ENCODE measurements at regions not wholly inside any gene's neighbourhood (a gene's known extent, or its start where the extent isn't known, plus 50 kb on each side); places are given as distances from the start of the nearest gene placed in this dataset.

DNA sequence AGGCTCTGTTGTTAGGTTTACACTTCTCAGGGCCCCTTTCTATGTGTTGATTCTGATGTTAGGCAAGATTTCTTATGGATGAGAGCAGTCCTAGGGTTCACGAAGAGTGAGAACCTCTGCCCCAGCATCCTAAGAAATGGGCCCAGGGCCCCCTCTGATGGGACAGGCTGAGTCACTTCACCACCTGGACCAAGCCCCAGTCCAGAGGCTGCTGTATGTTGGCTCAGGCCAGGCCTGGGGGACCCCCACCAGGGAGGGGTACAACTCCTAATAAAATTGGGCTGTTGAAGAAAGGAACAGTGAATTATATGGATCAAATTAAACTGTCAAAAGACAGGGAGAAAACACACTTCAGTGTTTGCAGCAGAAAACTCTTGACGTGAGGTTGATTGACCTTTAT, 365.9 kb upstream of the HS6ST1 start:
- no peaks in the 10 kb centered on the region for H4K20me1 ChIP-seq (ENCODE audit: insufficient read depth, low read depth, low read length)
- no peak for DNase-seq
- H3K9me2 ChIP-seq (replicated peaks; ENCODE audit: insufficient read depth, low read length): no peaks in the 10 kb centered on the region
- H3K9ac ChIP-seq (ENCODE audit: low read length): no peak overlapping the region
- no peaks in the 10 kb centered on the region for H3K27me3 ChIP-seq (ENCODE audit: low read length)
- H3K36me3 ChIP-seq (ENCODE audit: insufficient read depth, low read length): no peaks in the 10 kb centered on the region
- no peaks in the 10 kb centered on the region for H3K79me2 ChIP-seq (ENCODE audit: low read length)
- peaks cover 5% of the 10 kb centered on the region for H3K4me1 ChIP-seq (ENCODE audit: low read length)
- no peak overlapping the region for H3K4me2 ChIP-seq (ENCODE audit: low read depth, low read length, poor library complexity, severe bottlenecking)
- no peak overlapping the region for H3K4me3 ChIP-seq (ENCODE audit: low read length)
- H3K27ac ChIP-seq (ENCODE audit: low read length): no peak overlapping the region
- H2AFZ ChIP-seq (ENCODE audit: low read length): no peak overlapping the region
- no peaks in the 10 kb centered on the region for H3K9me3 ChIP-seq (ENCODE audit: low read length)

DNA sequence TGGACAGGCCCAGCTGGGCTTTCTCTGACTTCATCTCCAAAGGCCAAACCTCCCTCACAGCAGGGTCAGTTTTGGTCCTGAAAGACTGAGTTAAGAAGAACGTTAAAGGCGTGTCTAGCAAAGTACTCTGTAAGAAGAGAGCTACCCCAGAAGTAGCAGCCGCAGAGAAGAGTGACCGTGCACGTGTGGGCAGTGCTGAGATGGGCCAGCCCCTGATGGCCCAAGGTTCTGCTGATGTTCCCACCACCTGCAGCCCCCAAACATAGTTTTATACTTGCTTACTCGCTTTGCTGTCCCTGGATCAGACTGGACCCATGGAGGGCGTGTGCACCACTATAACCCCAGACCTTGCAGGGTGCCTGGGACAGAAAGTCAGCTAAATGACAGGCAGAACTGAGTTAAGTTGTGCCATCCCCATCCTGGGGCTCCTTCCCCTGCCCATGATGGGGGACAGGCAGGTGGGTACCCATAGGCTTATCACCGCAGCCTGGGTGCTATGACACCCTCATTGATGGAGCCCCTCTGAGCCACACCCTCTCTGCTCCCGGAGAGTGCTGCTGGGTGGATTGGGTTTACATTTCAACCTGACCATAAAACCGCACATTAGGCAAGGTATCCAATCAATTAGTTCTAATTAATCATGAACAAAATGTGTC, 367.3 kb upstream of the HS6ST1 start:
- no peak overlapping the region for H3K27ac ChIP-seq (ENCODE audit: low read length)
- no peak overlapping the region for H2AFZ ChIP-seq (ENCODE audit: low read length)
- peaks cover 5% of the 10 kb centered on the region for H3K4me1 ChIP-seq (ENCODE audit: low read length)
- no peak overlapping the region for H3K4me3 ChIP-seq (ENCODE audit: low read length)
- H3K36me3 ChIP-seq (ENCODE audit: insufficient read depth, low read length): no peaks in the 10 kb centered on the region
- no peak overlapping the region for H3K9ac ChIP-seq (ENCODE audit: low read length)
- H3K4me2 ChIP-seq (ENCODE audit: low read depth, low read length, poor library complexity, severe bottlenecking): no peak overlapping the region
- H3K79me2 ChIP-seq (ENCODE audit: low read length): no peaks in the 10 kb centered on the region
- H4K20me1 ChIP-seq (ENCODE audit: insufficient read depth, low read depth, low read length): no peaks in the 10 kb centered on the region
- no peaks in the 10 kb centered on the region for H3K27me3 ChIP-seq (ENCODE audit: low read length)
- DNase-seq: no peak
- no peaks in the 10 kb centered on the region for H3K9me3 ChIP-seq (ENCODE audit: low read length)
- no peaks in the 10 kb centered on the region for H3K9me2 ChIP-seq (replicated peaks; ENCODE audit: insufficient read depth, low read length)

DNA sequence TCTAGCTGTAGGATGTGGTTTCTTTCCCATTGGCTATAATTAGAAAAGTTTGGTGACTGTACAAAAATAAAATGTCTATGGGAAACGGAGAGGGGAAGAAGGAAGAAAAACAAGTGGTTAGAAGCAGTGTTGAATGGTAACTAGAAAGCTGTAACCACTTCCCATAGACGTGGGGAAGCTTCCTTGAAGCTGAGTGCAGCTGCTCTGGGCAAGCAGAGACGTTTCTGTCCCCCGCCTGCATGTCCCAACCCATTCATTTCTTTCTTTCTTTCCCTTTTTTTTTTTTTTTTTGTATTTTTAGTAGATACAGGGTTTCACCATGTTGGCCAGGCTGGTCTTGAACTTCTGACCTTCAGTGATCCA, 367.8 kb upstream of the HS6ST1 start:
- Histone ChIP-seq H3K9me2 (replicated peaks; ENCODE audit: insufficient read depth, low read length) (no peaks in the 10 kb centered on the region), H3K9ac (ENCODE audit: low read length) (no peak overlapping the region), H3K36me3 (ENCODE audit: insufficient read depth, low read length) (no peaks in the 10 kb centered on the region), H3K79me2 (ENCODE audit: low read length) (no peaks in the 10 kb centered on the region), H2AFZ (ENCODE audit: low read length) (no peak overlapping the region), H3K9me3 (ENCODE audit: low read length) (no peaks in the 10 kb centered on the region), H3K4me1 (ENCODE audit: low read length) (peaks cover 5% of the 10 kb centered on the region), H3K27ac (ENCODE audit: low read length) (no peak overlapping the region), H3K27me3 (ENCODE audit: low read length) (no peaks in the 10 kb centered on the region), H3K4me3 (ENCODE audit: low read length) (no peak overlapping the region), H3K4me2 (ENCODE audit: low read depth, low read length, poor library complexity, severe bottlenecking) (no peak overlapping the region), H4K20me1 (ENCODE audit: insufficient read depth, low read depth, low read length) (no peaks in the 10 kb centered on the region)
- no peak for DNase-seq

DNA sequence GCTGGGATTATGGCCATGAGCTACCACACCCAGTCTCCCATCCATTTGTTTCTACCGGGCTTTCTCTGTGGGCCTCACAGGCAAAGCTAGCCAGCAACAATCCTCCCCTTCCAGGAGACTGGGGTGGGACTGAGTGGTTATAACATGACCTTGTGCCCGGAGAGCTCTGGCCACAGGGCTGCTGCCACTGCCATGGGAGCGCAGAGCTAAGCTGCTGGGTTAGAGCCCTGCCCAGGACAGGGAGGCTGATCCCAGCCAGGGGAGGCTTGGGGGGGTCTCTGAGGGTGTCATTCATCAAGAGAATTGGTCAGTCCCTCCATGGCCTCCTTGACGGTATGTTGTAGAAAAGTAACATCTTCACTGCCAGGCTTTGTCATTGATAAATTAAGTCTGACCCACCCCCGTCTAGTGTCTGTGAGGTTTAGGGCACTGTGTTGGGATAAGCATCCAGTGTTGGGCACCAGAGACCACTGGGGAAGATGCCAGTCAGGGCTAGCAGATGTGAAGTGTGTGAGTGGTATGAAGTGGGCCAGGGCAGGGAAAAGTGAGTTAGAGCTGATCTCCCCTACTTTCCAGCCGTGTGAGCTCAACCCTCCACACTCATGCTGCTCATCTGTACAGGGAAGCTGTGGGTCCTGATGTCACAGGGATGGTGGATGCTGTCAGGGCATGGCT, 368.4 kb upstream of the HS6ST1 start:
- Histone ChIP-seq H2AFZ (ENCODE audit: low read length) (no peak overlapping the region), H3K9ac (ENCODE audit: low read length) (no peak overlapping the region), H3K4me3 (ENCODE audit: low read length) (no peak overlapping the region), H3K9me3 (ENCODE audit: low read length) (no peaks in the 10 kb centered on the region), H4K20me1 (ENCODE audit: insufficient read depth, low read depth, low read length) (no peaks in the 10 kb centered on the region), H3K4me1 (ENCODE audit: low read length) (peaks cover 5% of the 10 kb centered on the region), H3K27me3 (ENCODE audit: low read length) (no peaks in the 10 kb centered on the region), H3K79me2 (ENCODE audit: low read length) (no peaks in the 10 kb centered on the region), H3K4me2 (ENCODE audit: low read depth, low read length, poor library complexity, severe bottlenecking) (no peak overlapping the region), H3K36me3 (ENCODE audit: insufficient read depth, low read length) (no peaks in the 10 kb centered on the region), H3K9me2 (replicated peaks; ENCODE audit: insufficient read depth, low read length) (no peaks in the 10 kb centered on the region), H3K27ac (ENCODE audit: low read length) (no peak overlapping the region)
- no peak for DNase-seq

DNA sequence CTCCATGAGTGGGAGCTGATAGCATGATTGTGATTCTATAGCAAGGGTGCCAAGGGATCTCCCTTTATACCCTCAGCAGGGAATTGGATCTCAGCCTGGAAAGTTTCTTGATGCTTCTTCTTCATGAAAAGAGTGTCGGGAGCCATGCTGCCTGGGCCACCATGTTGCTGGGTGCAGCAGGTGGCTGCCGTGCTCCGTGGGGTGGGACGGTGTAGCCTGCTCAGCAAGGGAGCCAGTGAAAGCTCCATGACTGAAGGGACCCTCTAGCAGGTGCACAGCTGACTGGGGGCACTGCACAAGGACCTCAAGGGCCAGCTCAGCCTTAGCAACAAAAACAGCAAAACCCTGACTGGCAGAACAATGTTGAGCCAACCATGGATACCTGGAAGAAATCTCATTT, 368.9 kb upstream of the HS6ST1 start:
- no peaks in the 10 kb centered on the region for H3K9me2 ChIP-seq (replicated peaks; ENCODE audit: insufficient read depth, low read length)
- H3K79me2 ChIP-seq (ENCODE audit: low read length): no peaks in the 10 kb centered on the region

DNA sequence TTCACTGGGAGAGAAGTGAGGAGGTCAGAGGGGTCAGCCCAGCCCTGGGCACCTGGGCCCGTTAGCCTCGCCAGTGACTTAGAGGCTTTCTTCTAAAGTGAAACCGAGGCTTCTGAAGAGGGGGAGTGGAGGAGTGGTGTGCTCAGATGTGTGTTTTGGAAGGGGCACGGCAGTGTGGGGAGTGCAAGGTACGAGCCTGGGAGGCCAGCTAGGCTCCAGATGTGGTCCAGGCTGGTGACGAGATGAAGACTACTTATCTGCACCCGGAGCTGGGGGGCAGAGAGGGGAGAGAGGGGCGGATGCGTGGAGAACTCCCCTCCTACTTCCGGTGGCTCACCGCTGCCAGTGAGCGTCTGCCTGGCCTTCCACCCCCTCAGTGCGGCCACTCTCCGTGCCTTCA, 371.3 kb upstream of the HS6ST1 start:
- Histone ChIP-seq H3K9me3 (ENCODE audit: low read length) (no peaks in the 10 kb centered on the region), H3K27ac (ENCODE audit: low read length) (no peak overlapping the region), H3K9me2 (replicated peaks; ENCODE audit: insufficient read depth, low read length) (no peaks in the 10 kb centered on the region), H3K79me2 (ENCODE audit: low read length) (no peaks in the 10 kb centered on the region), H3K27me3 (ENCODE audit: low read length) (no peaks in the 10 kb centered on the region), H2AFZ (ENCODE audit: low read length) (no peak overlapping the region; the same call in 1 of the 2 replicates), H3K9ac (ENCODE audit: low read length) (no peak overlapping the region), H3K36me3 (ENCODE audit: insufficient read depth, low read length) (no peaks in the 10 kb centered on the region), H4K20me1 (ENCODE audit: insufficient read depth, low read depth, low read length) (no peaks in the 10 kb centered on the region), H3K4me2 (ENCODE audit: low read depth, low read length, poor library complexity, severe bottlenecking) (no peak overlapping the region), H3K4me1 (ENCODE audit: low read length) (no peaks in the 10 kb centered on the region), H3K4me3 (ENCODE audit: low read length) (no peak overlapping the region)
- no peak for DNase-seq

More for the DNA sequence above, 368.9 kb upstream of the HS6ST1 start:
- no peak overlapping the region for H3K4me3 ChIP-seq (ENCODE audit: low read length)
- no peaks in the 10 kb centered on the region for H3K27me3 ChIP-seq (ENCODE audit: low read length)
- no peaks in the 10 kb centered on the region for H3K36me3 ChIP-seq (ENCODE audit: insufficient read depth, low read length)
- H3K4me2 ChIP-seq (ENCODE audit: low read depth, low read length, poor library complexity, severe bottlenecking): no peak overlapping the region
- no peak overlapping the region for H2AFZ ChIP-seq (ENCODE audit: low read length)
- H3K27ac ChIP-seq (ENCODE audit: low read length): no peak overlapping the region
- peaks cover 5% of the 10 kb centered on the region for H3K4me1 ChIP-seq (ENCODE audit: low read length)
- no peaks in the 10 kb centered on the region for H3K9me3 ChIP-seq (ENCODE audit: low read length)
- DNase-seq: no peak
- H3K9ac ChIP-seq (ENCODE audit: low read length): no peak overlapping the region
- H4K20me1 ChIP-seq (ENCODE audit: insufficient read depth, low read depth, low read length): no peaks in the 10 kb centered on the region

DNA sequence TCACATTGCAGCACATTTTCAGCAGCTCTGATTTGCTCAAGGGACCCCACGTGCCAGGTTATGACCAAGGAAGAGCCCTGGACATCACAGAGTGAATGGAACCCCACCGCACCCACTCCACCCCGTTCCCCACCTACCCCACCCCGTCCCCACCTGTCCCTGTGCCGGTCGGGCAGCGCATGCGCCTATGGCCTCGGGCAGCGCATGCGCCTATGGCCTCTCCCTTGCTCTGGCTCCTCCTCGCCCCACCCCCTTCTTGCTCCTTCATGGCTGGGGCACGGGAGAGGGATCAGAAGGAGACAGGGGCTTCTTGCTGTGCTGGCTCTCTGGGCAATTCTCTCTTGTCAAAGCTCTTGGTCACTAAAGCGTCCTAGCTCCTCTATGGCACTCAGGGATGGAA, 371.8 kb upstream of the HS6ST1 start:
- H3K27me3 ChIP-seq (ENCODE audit: low read length): no peaks in the 10 kb centered on the region
- H3K27ac ChIP-seq (ENCODE audit: low read length): no peak overlapping the region
- no peak overlapping the region for H3K9ac ChIP-seq (ENCODE audit: low read length)
- DNase-seq: no peak
- no peaks in the 10 kb centered on the region for H3K4me1 ChIP-seq (ENCODE audit: low read length)
- H3K4me3 ChIP-seq (ENCODE audit: low read length): no peak overlapping the region
- no peaks in the 10 kb centered on the region for H4K20me1 ChIP-seq (ENCODE audit: insufficient read depth, low read depth, low read length)
- H3K4me2 ChIP-seq (ENCODE audit: low read depth, low read length, poor library complexity, severe bottlenecking): no peak overlapping the region
- no peaks in the 10 kb centered on the region for H3K9me3 ChIP-seq (ENCODE audit: low read length)
- no peaks in the 10 kb centered on the region for H3K9me2 ChIP-seq (replicated peaks; ENCODE audit: insufficient read depth, low read length)
- H3K79me2 ChIP-seq (ENCODE audit: low read length): no peaks in the 10 kb centered on the region
- no peaks in the 10 kb centered on the region for H3K36me3 ChIP-seq (ENCODE audit: insufficient read depth, low read length)
- H2AFZ ChIP-seq (ENCODE audit: low read length): no peak overlapping the region

DNA sequence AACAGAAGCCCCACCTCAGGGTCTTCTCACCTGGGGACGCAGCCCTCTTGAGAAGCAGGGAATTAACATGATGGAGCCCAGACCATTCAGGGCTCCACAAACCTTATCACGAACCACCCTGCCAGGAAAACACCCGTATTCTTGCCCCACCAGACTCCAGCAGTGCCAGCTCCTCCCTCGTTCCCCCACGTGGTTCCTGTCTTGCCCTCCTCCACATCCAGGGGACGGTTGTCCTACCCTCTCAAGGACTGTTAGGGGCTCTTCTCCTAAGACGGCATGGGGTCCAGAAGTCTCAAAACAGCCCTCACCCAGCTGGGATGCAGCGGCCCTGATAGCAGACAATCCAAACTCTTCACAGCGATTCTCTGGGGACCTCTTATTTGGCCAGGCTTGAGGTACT, 372.2 kb upstream of the HS6ST1 start:
- Histone ChIP-seq H3K36me3 (ENCODE audit: insufficient read depth, low read length) (no peaks in the 10 kb centered on the region), H3K4me3 (ENCODE audit: low read length) (no peak overlapping the region), H3K4me2 (ENCODE audit: low read depth, low read length, poor library complexity, severe bottlenecking) (no peak overlapping the region), H3K79me2 (ENCODE audit: low read length) (no peaks in the 10 kb centered on the region), H4K20me1 (ENCODE audit: insufficient read depth, low read depth, low read length) (no peaks in the 10 kb centered on the region), H3K4me1 (ENCODE audit: low read length) (0 out of 2 replicates have a peak, but pooled peaks cover under 1% of the 10 kb centered on the region), H3K9me3 (ENCODE audit: low read length) (no peaks in the 10 kb centered on the region), H2AFZ (ENCODE audit: low read length) (no peak overlapping the region), H3K9me2 (replicated peaks; ENCODE audit: insufficient read depth, low read length) (no peaks in the 10 kb centered on the region), H3K27me3 (ENCODE audit: low read length) (no peaks in the 10 kb centered on the region), H3K9ac (ENCODE audit: low read length) (no peak overlapping the region), H3K27ac (ENCODE audit: low read length) (no peak overlapping the region)
- no peak for DNase-seq
